AG09309 (cell line): ENCODE measurements at regions not wholly inside any gene's neighbourhood (a gene's known extent, or its start where the extent isn't known, plus 50 kb on each side); places are given as distances from the start of the nearest gene placed in this dataset.

Experiments used
- DNase-seq: peaks from one replicate; pipeline ENCODE4 v3.0.0-alpha.2; 2010; ENCODE audit warnings: low read depth
- H3K4me3 ChIP-seq: 2 replicates; pipeline ENCODE4 v1.5.1; 2011; ENCODE audit warnings: mild to moderate bottlenecking, low read depth, low read length, moderate library complexity; ENCODE audit not compliant: control insufficient read depth
- CTCF ChIP-seq: IDR thresholded peaks from 2 replicates; pipeline ENCODE4 v1.5.1; 2011; ENCODE audit warnings: mild to moderate bottlenecking, low read depth, low read length, inconsistent platforms; ENCODE audit not compliant: insufficient read depth, control insufficient read depth; ENCODE audit errors: missing control alignments

GRCh38 chrX:106499473-106499872 lies 112.3 kb upstream of the RADX start:
- TF ChIP-seq CTCF, result no peak
- no peak for DNase-seq
- H3K4me3 ChIP-seq, result no peak overlapping the region

GRCh38 chrX:106510713-106511403 lies 100.9 kb upstream of the RADX start:
- no peak overlapping the region for H3K4me3 ChIP-seq
- no peak for DNase-seq
- TF ChIP-seq CTCF, result no peak
